GM18511 (cell line): ENCODE measurements at regions not wholly inside any gene's neighbourhood (a gene's known extent, or its start where the extent isn't known, plus 50 kb on each side); places are given as distances from the start of the nearest gene placed in this dataset.
"Not testable (repeated sequence)": the region's sequence is repeated elsewhere in the genome, so short reads cannot be mapped to it uniquely, and the experiment has no call there.

Experiments used
- ATAC-seq: cut with Tn5 transposase; IDR thresholded peaks from one replicate; pipeline ENCODE4 v1.9.1; 2021; ENCODE audit warnings: mild to moderate bottlenecking, moderate library complexity; ENCODE audit not compliant: unreplicated experiment

GRCh38 chr2:150120326-150120955 is 367.0 kb downstream of the RND3 start:
- no peak for ATAC-seq

- ATAC-seq, result no peak
These were observed 367.6 kb downstream of the RND3 start for GRCh38 chr2:150119819-150120218.

GRCh38 chr2:150114089-150114488 is 373.4 kb downstream of the RND3 start:
- ATAC-seq, result not testable (repeated sequence)

- no peak for ATAC-seq
These were observed 376.9 kb downstream of the RND3 start for GRCh38 chr2:150110548-150110947.

- no peak for ATAC-seq
These were observed 377.6 kb downstream of the RND3 start for GRCh38 chr2:150109912-150110311.

GRCh38 chr2:150109028-150109427 is 378.4 kb downstream of the RND3 start:
- ATAC-seq, result no peak

GRCh38 chr2:150107816-150108215 is 379.7 kb downstream of the RND3 start:
- no peak for ATAC-seq

- ATAC-seq, result no peak
These were observed 380.3 kb downstream of the RND3 start for GRCh38 chr2:150107170-150107569.

GRCh38 chr2:150101947-150102346 is 385.5 kb downstream of the RND3 start:
- no peak for ATAC-seq

- ATAC-seq, result no peak
These were observed 386.6 kb downstream of the RND3 start for GRCh38 chr2:150100834-150101233.

GRCh38 chr2:150100336-150100735 is 387.1 kb downstream of the RND3 start:
- ATAC-seq, result no peak

- ATAC-seq, result no peak
These were observed 387.7 kb downstream of the RND3 start for GRCh38 chr2:150099805-150100204.

- no peak for ATAC-seq
These were observed 389.5 kb downstream of the RND3 start for GRCh38 chr2:150097901-150098531.

- ATAC-seq, result no peak
These were observed 390.1 kb downstream of the RND3 start for GRCh38 chr2:150097402-150097801.

- ATAC-seq, result no peak
These were observed 391.9 kb downstream of the RND3 start for GRCh38 chr2:150095361-150096095.

GRCh38 chr2:150091846-150092245 is 395.6 kb downstream of the RND3 start:
- ATAC-seq, result no peak

GRCh38 chr2:150090031-150090430 is 397.4 kb downstream of the RND3 start:
- ATAC-seq, result no peak

- no peak for ATAC-seq
These were observed 398.9 kb downstream of the RND3 start for GRCh38 chr2:150088538-150088937.

GRCh38 chr2:150085478-150085877 is 402.0 kb downstream of the RND3 start:
- ATAC-seq, result no peak

GRCh38 chr2:150081775-150082481 is 405.5 kb downstream of the RND3 start:
- ATAC-seq, result no peak

GRCh38 chr2:150076281-150076680 is 411.2 kb downstream of the RND3 start:
- no peak for ATAC-seq

- ATAC-seq, result no peak
These were observed 411.6 kb downstream of the RND3 start for GRCh38 chr2:150075831-150076230.
